GM18951 (cell line): ENCODE measurements at regions not wholly inside any gene's neighbourhood (a gene's known extent, or its start where the extent isn't known, plus 50 kb on each side); places are given as distances from the start of the nearest gene placed in this dataset.
"Not testable (repeated sequence)": the region's sequence is repeated elsewhere in the genome, so short reads cannot be mapped to it uniquely, and the experiment has no call there.

Experiments
- POLR2A ChIP-seq: IDR thresholded peaks from 4 replicates; pipeline ENCODE4 v1.6.1; 2011; ENCODE audit warnings: mild to moderate bottlenecking; ENCODE audit not compliant: insufficient read length, insufficient read depth; ENCODE audit errors: extremely low read depth
- in situ Hi-C: fragments of 300-500 bp; cut with MboI; formaldehyde crosslinking; loops from one replicate; pipeline ENCODE4 v1.12.0; 2022; ENCODE audit warnings: low sequenced_read_pairs, mixed read lengths, inconsistent platforms; ENCODE audit not compliant: unreplicated experiment

GRCh38 chr10:78413076-78414055 is 379.7 kb downstream of the RPS24 start:
- in situ Hi-C loops, result no loop called here
- no peak for TF ChIP-seq POLR2A

DNA sequence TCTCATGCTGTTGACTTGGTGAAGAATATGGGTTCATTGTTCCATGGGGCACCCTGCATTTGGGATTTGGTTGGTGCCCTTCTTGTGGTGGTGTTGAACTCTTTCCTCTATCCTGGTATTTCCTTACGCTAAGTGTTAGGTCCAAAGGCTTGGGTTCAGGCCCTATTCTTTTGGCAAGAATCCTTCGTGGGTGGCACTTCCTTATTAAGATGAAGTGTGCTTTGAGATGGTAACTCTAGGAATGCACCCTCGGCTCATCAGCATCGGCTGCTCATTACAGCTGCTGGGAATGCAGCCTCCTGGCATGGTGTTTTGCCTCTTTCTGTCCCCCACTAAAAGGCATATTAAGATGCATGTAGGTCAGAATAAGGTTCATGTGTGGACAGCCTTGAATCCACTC is 380.7 kb downstream of the RPS24 start:
- no peak for TF ChIP-seq POLR2A
- in situ Hi-C loops, result no loop called here

DNA sequence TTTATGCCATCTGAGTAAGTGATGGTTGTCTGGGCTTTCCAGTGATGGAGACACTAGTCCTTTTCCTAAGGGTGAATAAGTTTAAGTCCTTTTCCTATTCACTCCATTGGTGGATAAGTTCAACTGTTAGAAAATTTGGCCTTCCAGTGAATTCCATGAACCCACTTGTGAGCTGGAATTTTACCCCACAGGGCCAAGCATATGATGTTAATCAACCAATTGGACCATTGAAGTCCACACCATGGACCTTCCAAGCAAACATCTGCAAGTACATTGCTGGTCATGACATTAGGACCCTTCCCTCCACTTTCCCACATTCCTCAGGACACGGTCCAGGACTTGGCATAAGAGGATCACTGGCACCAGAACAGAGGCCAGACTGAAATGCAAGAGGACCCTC is 381.4 kb downstream of the RPS24 start:
- in situ Hi-C loops, result no loop called here
- TF ChIP-seq POLR2A, result no peak

GRCh38 chr10:78416031-78417011 is 382.7 kb downstream of the RPS24 start:
- in situ Hi-C loops, result no loop called here

GRCh38 chr10:78417425-78418370 is 384.0 kb downstream of the RPS24 start:
- TF ChIP-seq POLR2A, result no peak
- in situ Hi-C loops, result no loop called here

More at GRCh38 chr10:78416031-78417011, 382.7 kb downstream of the RPS24 start:
- TF ChIP-seq POLR2A, result no peak

DNA sequence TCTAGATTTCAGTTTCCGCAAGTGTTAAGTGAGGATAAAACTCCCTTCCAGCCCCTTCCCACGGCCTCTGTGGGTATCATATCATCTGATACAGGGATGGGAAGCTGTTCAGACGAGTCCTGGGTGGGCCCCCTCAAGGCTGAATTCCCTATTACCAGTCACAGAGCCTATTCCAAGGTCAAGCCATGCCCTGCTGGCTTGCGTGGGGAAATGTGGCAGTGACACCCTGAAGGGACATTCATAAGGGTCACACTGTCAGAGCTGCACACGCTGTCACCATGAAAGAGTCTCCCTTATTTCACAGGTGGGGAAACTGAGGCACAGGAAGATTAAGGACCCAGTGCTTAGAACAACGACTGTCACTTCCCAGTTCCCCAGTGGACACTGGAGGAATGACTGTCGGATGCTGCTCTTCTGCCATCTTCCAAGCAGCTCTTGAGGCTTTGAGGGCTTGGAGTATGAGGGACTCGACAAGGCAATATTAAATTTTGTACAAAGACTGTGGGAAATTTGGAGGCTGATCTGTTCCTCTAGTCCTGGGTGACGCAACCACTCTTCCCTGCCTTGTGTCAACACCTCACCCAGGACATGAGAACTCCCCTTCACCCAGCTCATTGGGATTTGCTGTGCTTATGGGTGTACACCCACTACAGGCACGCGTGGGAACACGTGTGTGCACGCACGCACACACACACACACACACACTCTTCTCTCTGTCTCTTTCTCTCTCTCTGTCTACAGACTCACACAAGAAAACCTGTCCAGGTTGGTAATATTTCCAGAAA is 386.0 kb downstream of the RPS24 start:
- no peak for TF ChIP-seq POLR2A
- in situ Hi-C loops, result no loop called here

GRCh38 chr10:78420946-78421735 is 387.5 kb downstream of the RPS24 start:
- TF ChIP-seq POLR2A, result no peak
- in situ Hi-C loops, result no loop called here

DNA sequence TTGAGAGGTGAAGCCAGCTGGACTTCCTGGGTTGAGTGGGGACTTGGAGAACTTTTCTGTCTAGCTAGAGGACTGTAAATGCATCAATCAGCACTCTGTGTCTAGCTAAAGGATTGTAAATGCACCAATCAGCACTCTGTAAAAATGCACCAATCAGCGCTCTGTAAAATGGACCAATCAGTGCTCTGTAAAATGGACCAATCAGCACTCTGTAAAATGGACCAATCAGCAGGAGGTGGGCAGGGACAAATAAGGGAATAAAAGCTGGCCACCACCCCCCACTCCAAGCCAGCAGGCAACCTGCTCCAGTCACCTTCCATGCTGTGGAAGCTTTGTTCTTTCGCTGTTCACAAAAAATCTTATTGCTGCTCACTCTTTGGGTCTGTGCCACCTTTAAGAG is 390.4 kb downstream of the RPS24 start:
- in situ Hi-C loops, result not testable (repeated sequence)

- TF ChIP-seq POLR2A, result no peak
Observed at GRCh38 chr10:78424723-78425122, 391.1 kb downstream of the RPS24 start.

DNA sequence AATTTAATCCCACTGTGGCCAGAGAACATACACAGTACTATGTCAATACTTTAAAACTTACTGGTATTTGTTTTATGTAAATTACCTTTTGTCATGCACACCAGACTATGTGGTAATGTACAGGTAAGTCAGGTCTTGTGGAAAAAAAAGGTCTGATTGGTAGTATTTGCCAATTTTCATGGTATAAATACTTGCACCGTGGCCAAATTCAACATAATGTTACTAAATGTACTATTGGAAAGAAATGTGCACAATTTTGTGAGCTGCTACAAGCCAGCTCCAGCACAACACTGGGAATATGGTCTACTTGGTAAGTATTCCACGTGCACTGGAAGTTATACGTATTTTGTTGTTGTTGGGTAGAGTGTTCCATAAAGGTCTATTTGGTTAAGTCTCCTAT is 392.5 kb downstream of the RPS24 start:
- TF ChIP-seq POLR2A, result no peak
- in situ Hi-C loops, result no loop called here

More at GRCh38 chr10:78424723-78425122, 391.1 kb downstream of the RPS24 start:
- in situ Hi-C loops, result no loop called here

DNA sequence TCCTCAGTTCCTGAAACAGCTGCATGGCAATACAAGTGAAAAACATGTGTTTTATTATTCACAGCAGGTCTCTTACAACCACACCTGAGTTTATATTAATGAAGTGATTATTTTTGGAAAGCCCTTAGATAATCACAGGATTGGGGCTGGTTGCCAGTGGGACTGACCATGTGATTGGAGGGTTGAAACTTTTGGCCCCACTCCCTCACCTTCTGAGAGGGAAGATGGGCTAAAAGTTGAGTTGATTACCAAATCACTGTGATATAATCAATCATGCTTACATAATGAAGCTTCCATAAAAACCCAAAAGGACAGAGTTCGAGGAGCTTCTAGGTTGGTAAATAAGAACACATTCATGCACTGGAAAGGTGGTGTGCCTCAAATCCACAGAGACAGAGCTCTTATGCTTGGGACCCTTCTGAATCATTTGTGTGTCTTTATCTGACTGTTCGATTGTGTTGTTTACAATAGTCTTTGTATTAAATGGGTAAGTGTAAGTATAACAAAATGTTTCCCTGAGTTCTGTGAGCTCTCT is 393.9 kb downstream of the RPS24 start:
- no peak for TF ChIP-seq POLR2A
- in situ Hi-C loops, result no loop called here
